Prostate gland (tissue), 2 donors: ENCODE measurements at regions not wholly inside any gene's neighbourhood (a gene's known extent, or its start where the extent isn't known, plus 50 kb on each side); places are given as distances from the start of the nearest gene placed in this dataset.

Experiments
- DNase-seq: peaks from one replicate; pipeline ENCODE4 v3.0.0-alpha.2; 2019; ENCODE audit warnings: low spot score
- H3K27ac ChIP-seq, 2 donors: fragments of 200-600 bp; sonication (generic); 2 replicates each; pipeline ENCODE4 v1.5.1; 2017 to 2019
- H3K27me3 ChIP-seq: fragments of 200-600 bp; sonication (generic); replicated peaks from 2 replicates; pipeline ENCODE4 v1.5.1; 2019; ENCODE audit not compliant: insufficient read depth
- H3K36me3 ChIP-seq, 2 donors: fragments of 200-600 bp; sonication (generic); 1 replicate in 1 of 2; 2 replicates in 1 of 2; pipeline versions ENCODE4 v1.5.1 to v1.8.1; 2017 to 2019
- H3K4me1 ChIP-seq: fragments of 200-600 bp; sonication (generic); replicated peaks from 2 replicates; pipeline ENCODE4 v1.5.1; 2019
- H3K4me3 ChIP-seq, 2 donors: fragments of 200-600 bp; sonication (generic); 2 replicates each; pipeline ENCODE4 v1.5.1; 2017 to 2019
- H3K9me3 ChIP-seq: fragments of 200-600 bp; sonication (generic); 2 replicates; pipeline ENCODE4 v1.5.1; 2017
- POLR2A ChIP-seq: fragments of 450-650 bp; IDR thresholded peaks from one replicate; pipeline ENCODE4 v1.6.1; 2016; ENCODE audit warnings: antibody characterized with exemption, mild to moderate bottlenecking
- POLR2AphosphoS5 ChIP-seq: sonication (generic); formaldehyde crosslinking; IDR thresholded peaks from one replicate; pipeline ENCODE4 v1.6.1; 2017; ENCODE audit warnings: antibody characterized with exemption
- WGBS: methylation state at CpG from one replicate; pipeline ENCODE4 v1.1.5; 2018; 5-methylcytosine and 5-hydroxymethylcytosine counted together
- intact Hi-C: fragments of 100-400 bp; cut with DNase I; formaldehyde crosslinking; loops from one replicate; pipeline ENCODE4 v1.14.2; 2022
- TF ChIP-seq, protein P1 (sequence below), 4 experiments: fragments of 200-600 bp in 2 of 4; fragments of 450-650 bp in 2 of 4; sonication (generic) in 2 of 4; IDR thresholded peaks; 1 replicate in 3 of 4; 2 replicates in 1 of 4; pipeline ENCODE4 v1.5.1; 2016 to 2019; ENCODE audit warnings: antibody characterized with exemption in 4 of 4, mild to moderate bottlenecking in 2 of 4, moderate library complexity in 2 of 4

DNA sequence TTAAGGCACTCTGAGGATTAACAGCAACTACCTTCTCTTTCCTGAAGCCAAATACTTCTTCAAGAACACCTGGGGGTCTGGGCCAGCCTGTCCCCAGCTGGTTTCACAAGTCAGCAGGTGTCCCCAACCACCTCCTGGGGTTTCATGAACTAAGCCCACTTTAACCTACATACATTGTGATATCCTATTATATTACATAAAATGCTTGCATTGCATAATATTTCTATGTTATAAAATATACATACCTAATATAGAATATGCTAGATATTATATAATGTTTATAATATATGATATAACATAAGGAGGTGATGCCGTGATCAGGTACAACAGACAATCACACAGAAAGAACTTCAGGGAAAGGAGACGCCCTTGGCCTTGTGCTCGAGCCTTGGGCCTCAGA lies 367.6 kb downstream of the C16orf95 start:
- Histone ChIP-seq H3K9me3 (no peaks in the 10 kb centered on the region), H3K27ac (no peak overlapping the region), H3K4me1 (no peaks in the 10 kb centered on the region), H3K4me3 (no peak overlapping the region), H3K27me3 (peaks cover 1% of the 10 kb centered on the region), H3K36me3 (no peaks in the 10 kb centered on the region)
- 96% methylated on average over 3 of the region's 3 CpGs for WGBS
- intact Hi-C loops = no loop called here
- no peak for DNase-seq
- TF ChIP-seq POLR2AphosphoS5 (no peak), POLR2A (no peak)
- TF ChIP-seq, protein P1, sequence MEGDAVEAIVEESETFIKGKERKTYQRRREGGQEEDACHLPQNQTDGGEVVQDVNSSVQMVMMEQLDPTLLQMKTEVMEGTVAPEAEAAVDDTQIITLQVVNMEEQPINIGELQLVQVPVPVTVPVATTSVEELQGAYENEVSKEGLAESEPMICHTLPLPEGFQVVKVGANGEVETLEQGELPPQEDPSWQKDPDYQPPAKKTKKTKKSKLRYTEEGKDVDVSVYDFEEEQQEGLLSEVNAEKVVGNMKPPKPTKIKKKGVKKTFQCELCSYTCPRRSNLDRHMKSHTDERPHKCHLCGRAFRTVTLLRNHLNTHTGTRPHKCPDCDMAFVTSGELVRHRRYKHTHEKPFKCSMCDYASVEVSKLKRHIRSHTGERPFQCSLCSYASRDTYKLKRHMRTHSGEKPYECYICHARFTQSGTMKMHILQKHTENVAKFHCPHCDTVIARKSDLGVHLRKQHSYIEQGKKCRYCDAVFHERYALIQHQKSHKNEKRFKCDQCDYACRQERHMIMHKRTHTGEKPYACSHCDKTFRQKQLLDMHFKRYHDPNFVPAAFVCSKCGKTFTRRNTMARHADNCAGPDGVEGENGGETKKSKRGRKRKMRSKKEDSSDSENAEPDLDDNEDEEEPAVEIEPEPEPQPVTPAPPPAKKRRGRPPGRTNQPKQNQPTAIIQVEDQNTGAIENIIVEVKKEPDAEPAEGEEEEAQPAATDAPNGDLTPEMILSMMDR (IDR thresholded peaks at IDR 0.05) = no peak

DNA sequence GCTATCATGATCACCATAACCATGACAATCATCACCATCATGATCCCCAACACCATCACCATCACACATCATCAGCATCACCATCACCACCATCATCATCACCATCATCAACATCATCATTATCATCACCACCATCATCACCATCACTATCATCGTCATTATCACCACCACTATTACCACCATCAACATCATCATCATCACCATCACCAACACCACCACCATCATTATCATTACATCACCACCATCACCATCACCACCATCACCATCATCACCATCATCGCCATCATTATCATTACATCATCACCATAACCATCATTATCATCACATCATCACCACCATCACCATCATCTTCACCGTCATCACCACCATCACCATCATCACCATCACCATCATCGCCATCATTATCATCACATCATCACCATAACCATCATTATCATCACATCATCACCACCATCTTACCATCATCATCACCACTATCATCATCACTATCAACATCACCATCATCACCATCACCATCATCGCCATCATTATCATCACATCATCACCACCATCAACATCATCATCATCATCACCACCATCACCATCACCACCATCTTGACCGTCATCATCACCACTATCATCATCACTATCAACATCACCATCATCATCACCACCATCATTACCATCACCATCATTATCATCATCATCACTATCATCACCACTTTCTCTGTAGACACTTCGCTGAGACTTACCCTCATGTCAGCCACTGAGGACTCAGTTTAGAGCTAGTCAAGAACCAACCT lies 366.0 kb downstream of the C16orf95 start:
- TF ChIP-seq POLR2A (no peak), POLR2AphosphoS5 (no peak)
- TF ChIP-seq, protein P1 (IDR thresholded peaks at IDR 0.05) = no peak
- H3K9me3 ChIP-seq = no peaks in the 10 kb centered on the region
- H3K36me3 ChIP-seq = no peaks in the 10 kb centered on the region
- WGBS = 96% methylated on average over 7 of the region's 7 CpGs
- H3K4me3 ChIP-seq = no peak overlapping the region
- H3K4me1 ChIP-seq = no peaks in the 10 kb centered on the region
- intact Hi-C loops = no loop called here
- no peak for DNase-seq
- H3K27ac ChIP-seq = no peak overlapping the region
- peaks cover 1% of the 10 kb centered on the region for H3K27me3 ChIP-seq

DNA sequence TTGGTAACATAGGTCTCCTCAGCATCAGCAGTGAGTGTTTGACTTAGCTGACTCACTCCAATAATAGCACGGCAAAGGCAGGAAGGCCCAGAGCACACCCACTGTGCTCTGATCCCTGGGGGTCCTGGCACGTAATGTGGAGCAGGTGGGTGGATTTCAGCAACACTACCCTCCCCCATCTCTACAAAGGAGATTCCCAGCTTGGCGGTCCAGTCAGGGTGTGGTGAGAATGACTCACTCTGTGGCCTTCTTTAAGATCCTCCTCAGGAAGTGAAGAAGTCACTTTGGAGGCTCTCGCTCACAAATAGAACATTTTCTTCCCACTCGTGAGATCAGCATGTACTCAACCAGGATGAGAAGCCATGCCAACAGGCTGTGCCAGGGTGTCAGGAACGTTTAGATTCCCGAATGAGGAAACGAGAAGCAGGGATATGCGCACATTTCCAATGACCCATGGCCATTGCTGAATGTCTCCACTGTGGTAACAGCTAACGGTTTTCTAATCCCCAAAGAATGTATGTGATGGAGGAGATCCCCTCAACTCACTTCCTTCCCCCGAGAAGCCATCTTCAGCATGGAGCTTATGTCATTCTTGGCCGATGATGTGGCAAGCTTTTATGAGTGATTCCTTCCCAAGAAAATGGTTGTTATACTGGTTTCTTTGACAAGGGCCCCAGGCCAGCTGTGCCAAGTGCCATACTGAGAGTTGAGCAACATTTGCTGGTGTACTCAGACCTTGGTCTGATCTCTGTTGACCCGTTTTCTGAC lies 365.2 kb downstream of the C16orf95 start:
- intact Hi-C loops = no loop called here
- H3K27ac ChIP-seq = no peak overlapping the region
- TF ChIP-seq POLR2AphosphoS5 (peak; percentile 21), POLR2A (no peak)
- TF ChIP-seq, protein P1 (IDR thresholded peaks at IDR 0.05) = no peak
- WGBS = 62% methylated on average over 13 of the region's 13 CpGs
- no peaks in the 10 kb centered on the region for H3K9me3 ChIP-seq
- no peaks in the 10 kb centered on the region for H3K36me3 ChIP-seq
- H3K27me3 ChIP-seq = peaks cover 4% of the 10 kb centered on the region
- no peak overlapping the region for H3K4me3 ChIP-seq
- no peak for DNase-seq
- no peaks in the 10 kb centered on the region for H3K4me1 ChIP-seq

DNA sequence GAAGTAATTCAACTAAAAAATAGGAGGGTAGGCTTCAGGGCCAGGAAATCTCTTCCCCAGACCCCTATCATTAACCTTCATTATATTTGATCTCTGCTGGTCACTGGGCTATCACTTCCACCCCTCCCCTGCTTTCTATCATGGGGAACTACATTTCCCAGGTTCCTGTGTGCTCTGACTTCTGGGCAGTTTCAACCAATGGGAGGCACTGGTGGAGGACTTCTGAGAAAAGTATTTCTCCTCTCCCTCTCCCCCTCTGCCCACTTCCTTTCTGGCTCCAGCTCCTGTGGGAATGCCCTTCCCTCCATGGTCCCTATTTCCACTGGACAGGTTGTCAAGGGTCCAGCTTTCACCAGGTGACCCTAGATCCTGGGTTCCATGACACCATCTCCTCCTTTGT lies 364.4 kb downstream of the C16orf95 start:
- Histone ChIP-seq H3K27me3 (peaks cover 6% of the 10 kb centered on the region), H3K9me3 (no peaks in the 10 kb centered on the region), H3K4me3 (no peak overlapping the region), H3K4me1 (no peaks in the 10 kb centered on the region), H3K36me3 (no peaks in the 10 kb centered on the region), H3K27ac (no peak overlapping the region)
- intact Hi-C loops = no loop called here
- TF ChIP-seq POLR2AphosphoS5 (no peak), POLR2A (no peak)
- TF ChIP-seq, protein P1 (IDR thresholded peaks at IDR 0.05) = no peak
- no peak for DNase-seq
